Stimulated activated CD8-positive, alpha-beta memory T cell treated with anti-CD3 and anti-CD28 coated beads, Interleukin-4, amount 100 ng/mL, for 24 hours (primary cell): ENCODE measurements at regions not wholly inside any gene's neighbourhood (a gene's known extent, or its start where the extent isn't known, plus 50 kb on each side); places are given as distances from the start of the nearest gene placed in this dataset.

ENCODE experiments used
- DNase-seq: peaks from one replicate; pipeline ENCODE4 v3.0.0-alpha.2; 2020; ENCODE audit warnings: low read depth

DNA sequence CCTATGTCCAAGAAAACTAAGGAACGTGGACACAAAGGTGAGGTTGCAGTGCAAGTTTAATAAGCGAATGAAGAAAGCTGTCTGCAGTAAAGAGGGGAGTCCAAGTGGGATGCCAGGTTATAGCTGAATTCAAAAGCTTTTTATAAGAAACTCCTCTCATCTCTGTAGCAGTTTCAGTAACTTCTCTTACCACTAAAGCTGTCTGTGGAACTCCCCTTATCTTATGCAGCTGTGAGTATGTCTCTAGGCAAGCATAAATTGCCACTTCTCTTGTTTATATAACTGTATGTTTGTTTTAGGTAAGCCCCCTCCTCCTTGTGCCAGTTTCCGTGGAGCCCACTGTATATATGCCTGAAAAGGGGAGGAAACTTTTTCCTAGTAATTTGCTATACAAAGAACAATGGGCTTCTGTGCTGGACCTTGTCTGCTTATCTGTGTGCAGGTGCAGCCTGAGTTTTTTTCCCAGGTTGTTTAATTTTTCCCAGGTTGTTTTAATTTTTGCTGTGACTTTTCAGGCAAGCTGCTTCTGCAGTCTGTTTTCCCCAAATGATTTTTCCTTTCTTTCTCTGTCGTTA is 875.1 kb upstream of the EPHA6 start:
- DNase-seq = no peak

DNA sequence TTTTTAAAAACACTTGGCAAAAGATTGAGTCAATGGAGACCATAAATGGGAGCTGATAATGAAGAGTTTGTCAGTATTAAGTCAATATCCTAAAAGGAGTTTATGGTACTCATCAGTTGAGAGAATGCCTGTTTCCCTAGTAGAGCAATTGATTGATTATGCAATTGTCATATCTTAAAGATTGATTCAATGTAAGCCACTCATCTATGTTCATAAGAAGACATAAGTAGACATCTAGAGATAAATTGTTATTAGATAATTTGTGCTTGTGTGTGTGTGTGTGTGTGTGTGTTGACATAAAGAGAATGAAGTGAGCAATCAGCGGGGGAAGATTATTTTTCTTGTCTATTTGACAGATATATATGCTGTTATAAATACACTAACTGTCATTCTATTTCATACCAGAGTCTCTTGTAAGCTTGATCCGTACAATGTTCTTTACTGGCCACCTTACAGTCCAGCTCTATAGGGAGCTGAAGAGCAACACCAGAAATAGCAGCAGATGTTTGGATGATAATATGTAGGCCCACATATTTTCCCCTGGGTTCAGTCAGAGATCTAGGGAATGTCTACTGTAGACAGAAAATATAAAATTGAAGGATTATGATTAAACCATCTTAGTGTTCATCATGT is 848.6 kb upstream of the EPHA6 start:
- no peak for DNase-seq

DNA sequence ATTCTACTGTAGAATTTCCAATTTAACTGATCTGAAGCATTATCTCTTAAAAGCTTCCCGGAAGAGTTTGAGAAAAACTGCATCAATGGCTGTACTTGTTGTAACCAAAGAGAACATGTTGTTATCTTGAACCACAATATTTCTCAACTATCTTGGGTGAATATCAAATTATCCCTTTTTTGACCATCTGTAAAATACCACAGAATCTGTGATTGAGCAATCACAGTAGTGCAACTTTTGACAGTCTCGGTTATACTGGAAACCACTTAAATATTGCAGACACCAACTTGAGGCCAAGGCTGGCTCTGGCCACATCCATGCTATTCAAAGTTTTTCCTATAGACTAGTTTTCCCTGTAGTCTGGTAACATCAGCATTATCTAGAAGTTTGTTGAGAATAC is 842.8 kb upstream of the EPHA6 start:
- no peak for DNase-seq

DNA sequence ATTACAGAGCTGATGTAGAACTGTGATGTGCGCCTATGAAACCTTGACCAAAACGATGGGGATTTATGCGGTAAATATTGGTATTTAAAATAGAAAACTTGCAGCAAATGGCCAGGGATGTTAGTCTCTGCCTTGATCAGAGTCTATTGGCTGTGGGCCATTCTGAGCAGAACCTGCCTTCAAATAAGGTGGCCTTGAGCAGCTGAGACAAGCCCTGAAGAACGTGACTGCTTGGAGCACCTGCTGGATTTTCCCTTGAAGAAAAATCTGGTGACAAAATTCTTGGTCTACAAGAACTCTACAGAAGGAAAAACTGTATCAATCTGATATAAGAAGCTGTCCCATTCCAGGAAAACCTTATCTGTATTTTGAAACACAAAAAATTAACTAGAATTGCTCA is 820.1 kb upstream of the EPHA6 start:
- DNase-seq = no peak

DNA sequence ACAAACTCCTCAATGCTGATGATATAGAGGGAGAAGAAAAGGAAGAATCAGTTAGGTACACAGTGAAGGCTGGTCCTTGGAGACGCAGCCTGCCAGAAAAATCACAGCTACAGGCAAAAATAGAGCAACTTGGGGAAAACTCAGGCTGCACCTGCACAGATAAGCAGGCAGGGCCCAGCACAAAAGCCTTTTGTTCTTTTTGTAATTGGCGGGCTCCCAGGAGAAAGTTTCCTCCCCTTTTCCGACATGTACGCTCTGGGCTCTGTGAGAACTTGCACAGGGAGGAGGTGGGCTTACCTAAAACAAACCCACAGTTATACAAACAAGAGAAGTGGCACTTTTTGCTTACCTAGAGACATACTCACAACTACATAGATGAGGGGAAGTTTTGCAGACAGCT is 813.4 kb upstream of the EPHA6 start:
- DNase-seq = no peak

DNA sequence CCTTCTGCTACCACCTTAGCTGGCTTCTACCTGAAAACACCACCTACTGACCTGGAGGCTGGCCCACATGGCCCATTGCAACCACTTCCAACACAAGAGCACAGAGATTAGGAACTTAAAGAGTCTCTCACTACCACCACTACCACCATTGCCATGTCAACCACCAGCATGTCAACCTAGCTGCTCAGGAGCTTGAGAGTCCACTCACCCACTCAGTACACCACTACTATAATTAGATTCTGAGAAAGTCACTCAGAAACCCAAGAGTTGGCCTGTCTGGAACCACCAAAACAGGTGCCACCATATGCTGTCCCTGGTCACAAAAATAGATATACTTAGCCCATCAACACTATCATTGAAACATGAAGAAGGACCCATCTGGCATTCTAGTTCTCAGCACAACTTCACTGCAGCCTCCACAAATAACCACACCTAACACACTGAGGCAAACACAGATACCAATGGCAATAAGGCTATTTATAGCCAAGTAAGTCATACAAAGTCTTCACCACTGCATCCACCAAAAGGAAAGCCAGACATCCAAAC is 806.7 kb upstream of the EPHA6 start:
- no peak for DNase-seq

DNA sequence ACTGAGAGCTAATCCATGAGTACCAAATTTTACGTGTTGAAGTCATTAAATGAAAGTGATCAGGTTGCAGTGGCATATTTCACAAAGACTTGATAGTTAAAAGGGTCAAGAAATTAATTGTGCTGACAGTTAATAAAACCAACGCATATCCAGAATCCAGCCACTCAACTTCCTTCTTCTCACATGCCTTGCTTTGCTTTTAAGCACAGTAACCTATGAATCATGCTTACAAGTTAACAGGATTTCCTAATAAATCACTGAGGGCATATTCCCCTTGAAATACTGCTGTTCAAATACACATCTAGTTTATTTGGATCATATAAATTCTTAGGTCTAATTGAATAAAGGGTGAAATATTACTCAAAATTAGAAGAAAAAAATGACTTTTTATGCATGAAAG is 801.5 kb upstream of the EPHA6 start:
- no peak for DNase-seq

DNA sequence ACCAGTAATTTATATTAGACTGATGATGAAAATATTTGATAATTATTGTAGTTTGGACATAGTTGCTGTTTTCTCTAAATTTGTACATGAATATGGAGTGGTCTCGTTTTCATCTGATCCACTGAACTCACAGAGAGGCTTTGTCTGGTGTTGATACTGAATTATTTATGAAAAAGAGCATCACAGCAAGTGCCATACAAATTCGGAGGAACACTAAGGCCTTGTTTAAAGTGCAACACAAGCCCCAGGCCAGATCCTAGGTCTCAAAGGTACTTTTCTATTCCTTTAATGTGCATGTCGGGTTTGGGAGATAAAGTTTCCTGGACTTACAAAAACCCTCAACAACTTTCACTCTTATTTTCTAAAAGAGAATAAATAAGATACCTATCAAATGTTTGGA is 796.8 kb upstream of the EPHA6 start:
- no peak for DNase-seq

DNA sequence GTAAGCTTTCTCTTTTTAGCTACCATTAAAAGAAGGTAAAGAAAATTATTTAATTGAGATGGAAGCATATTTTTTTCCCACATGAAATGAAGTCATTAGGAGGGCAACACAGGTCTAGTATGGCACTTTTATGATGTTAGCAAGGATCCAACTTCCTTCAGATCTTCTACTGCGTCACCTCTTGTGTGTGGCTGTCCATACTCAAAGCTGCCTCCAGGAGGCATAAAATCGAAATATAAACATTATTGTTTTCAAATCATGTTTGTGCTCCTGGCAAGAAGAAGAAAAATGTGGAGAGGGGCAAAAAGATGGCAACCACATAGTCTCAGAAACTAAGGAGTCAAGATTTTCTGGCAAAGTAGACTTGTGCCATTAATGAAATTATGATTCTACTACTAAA is 791.7 kb upstream of the EPHA6 start:
- DNase-seq = no peak

DNA sequence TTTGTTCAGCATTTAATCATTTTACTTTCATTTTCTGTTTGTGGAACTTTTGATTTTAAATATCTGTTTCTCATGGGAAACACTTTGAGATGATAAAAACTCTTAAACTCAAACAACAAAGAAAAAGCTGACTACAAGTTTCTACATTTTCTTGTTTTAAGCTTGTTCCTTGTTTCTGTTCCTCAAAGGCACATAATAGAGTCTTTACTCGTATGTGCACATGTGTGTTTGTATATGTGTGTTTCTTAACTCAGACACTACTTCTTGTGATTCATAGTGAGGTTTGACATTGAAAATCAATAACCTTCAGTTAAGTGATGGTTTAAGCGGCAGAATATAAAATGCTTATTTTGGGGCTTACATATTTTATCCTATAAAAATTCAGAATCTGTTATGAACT is 786.7 kb upstream of the EPHA6 start:
- DNase-seq = no peak

DNA sequence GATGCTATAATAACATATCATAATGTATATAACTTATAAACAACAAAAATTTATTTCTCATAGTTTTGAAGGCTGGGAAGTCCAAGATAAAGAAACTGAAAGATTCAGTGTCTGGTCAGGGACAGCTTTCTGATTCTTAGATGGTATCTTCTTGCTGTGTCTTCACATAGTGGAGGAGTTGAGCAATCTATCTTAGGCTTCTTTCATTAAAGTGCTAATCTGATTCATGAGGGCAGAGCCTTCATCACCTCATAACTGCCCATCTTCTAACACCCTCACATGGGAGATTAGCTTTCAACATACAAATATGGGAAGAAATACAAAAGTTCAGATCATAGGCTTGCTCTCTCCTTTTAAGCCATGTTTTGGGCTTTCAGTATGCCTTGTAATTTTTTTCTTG is 774.8 kb upstream of the EPHA6 start:
- DNase-seq = no peak

DNA sequence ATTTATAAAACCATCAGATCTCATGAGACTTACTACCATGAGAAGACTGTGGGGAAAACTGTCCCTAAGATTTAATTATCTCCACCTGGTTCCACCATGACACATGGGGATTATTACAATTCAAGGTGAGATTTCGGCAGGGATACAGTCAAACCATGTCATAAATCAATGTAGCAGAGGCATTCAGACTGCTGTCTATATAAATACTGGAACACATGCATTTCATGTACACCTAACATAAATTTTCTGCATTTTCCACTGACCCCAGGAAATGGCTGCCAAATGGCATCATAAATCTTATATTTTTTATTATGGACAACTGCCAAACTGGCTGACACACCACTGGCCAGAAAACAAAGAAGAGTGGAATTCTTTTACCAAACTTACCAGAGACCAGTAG is 755.1 kb upstream of the EPHA6 start:
- DNase-seq = no peak

DNA sequence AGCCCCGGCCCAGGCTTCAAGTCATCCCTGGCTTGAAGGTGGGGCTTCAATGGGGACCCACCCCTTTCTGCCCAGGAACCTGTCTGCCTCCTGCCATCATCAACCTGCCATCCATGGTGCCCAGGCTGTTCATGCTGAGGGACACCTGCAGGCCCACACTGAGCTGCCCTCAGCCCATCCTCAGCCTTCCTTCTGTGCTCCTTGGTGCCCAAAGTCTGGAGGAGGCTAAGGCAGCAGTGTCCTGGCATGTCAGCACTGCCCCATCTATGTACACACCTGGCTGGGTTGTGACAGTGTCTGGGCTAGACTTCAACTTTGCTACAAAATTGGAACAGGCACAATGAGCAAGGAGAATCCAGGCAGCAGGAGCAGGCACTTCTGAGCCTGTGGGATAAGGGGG is 745.3 kb upstream of the EPHA6 start:
- DNase-seq = no peak

DNA sequence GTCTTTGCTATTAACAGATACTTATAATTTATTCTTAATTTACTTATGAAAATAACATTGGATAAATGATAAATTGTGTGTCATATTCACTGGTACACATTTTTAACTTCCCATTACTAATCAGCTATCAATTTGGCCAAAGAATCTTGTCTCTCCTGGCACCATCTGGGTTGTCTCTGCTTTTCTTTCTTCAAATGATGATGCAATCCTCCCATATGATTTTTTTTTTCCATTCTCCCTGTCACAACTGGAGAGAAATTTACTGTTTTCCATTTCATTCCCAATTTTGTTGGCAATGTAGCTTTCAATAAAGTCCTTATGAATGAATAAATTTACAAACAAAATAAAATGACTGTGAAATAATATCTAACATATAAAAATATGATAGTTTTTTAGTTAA is 743.7 kb upstream of the EPHA6 start:
- no peak for DNase-seq

DNA sequence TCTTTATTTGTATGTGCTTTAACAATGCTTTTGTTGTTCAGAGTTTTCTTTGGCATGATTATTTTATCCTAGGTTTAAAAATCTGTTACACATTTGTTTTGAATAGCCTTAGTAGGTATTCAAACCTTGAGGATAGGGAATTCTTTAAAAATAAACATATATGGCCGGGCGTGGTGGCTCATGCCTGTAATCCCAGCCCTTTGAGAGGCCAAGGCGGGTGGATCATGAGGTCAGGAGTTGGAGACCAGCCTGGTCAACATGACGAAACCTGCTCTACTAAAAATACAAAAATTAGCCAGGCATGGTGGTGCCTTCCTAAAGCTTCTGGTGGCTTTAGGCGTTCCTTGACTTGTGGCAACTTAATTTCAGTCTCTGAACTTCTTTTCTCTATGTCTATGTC is 743.3 kb upstream of the EPHA6 start:
- DNase-seq = no peak

DNA sequence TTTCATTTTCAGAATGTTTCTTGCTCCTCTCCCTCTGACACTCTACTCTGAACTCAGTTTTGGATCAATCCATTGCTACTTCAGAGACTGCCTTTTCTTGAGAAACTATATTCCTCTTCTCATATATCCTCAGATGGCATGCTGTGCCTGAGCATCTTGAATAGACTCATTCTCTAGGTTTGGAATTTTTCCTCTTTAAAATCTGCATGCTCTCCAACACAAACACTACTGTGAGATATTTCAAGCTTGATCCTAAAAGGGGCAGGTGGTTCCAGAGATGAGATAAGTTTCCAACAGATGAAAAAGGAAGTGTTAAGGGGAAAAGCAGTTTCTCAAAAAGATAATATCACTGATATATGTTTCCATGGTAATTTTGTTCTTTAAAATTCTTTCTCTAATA is 742.2 kb upstream of the EPHA6 start:
- no peak for DNase-seq

DNA sequence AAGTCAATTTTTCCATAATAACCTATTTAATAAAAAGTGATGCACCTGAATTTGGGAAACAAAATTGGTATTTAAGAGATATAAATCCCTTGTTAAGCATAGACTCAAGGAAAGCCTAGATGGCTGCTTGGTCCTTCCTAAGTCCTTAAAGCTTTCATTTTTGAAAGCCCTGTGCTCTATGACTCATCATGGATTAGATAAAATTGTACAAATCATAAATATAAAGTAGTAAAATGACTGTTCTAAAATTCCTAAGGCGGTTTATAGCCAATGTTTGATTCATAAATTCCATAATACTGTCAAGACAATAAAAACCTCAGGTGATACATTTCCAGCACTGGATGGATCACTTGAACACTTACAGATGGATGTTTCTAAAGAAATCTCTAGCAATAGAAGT is 730.8 kb upstream of the EPHA6 start:
- DNase-seq = no peak

DNA sequence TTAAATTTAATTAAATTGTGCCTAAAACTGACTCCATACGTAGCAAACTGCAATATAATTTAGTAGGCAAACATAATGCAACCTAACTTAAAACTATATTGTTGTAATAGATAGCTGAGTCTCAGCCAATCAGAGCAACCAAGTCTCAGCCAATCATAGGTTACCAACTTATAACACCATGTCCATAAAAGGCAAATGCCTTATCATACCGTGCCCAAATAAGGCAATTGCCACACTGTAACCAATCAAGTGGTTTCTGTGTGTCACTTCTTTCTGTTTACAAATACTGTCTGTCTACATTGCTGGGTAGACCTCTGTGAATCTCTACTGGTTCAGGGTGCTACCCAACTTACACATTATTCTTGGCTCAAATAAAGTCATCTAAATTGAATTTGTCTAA is 728.4 kb upstream of the EPHA6 start:
- no peak for DNase-seq

DNA sequence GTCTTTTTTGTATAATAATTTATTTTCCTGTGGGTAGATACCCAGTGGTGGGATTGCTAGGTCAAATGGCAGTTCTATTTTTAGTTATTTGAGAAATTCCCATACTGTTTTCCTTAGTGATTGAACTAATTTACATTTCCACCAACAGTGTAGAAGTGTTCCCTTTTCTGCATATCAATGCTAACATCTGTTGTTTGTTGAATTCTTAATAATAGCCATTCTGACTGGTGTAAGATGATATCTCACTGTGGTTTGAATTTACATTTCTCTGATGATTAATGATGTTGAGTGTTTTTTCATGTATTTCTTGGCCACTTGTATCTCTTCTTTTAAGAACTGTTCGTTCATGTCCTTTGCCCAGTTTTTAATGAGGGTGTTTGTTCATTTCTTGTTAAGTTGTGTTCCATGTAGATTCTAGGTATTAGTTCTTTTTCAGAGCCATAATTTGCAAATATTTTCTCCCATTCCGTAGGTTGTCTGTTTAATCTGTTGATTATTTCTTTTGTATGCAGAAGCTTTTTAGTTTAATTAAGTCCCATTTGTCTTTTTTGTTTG is 713.3 kb upstream of the EPHA6 start:
- no peak for DNase-seq

DNA sequence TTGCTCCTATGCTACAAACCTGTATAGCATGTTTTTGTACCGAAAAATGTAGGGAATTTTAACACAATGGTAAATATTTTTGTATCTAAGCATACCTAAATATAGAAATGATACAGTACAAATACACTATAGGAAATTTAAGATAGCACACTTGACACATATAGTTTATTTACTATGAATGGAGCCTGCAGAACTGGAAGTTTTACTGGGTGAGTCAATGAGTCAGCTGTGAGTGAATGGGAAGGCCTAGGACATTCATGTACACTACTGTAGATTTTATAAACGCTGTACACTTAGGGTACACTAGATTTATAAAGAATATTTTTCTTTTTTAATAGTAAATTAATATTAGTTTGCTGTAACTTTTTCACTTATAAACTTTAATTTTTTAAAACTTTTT is 707.7 kb upstream of the EPHA6 start:
- DNase-seq = no peak
